Forelimb muscle (tissue), 1 donor: ENCODE measurements at regions not wholly inside any gene's neighbourhood (a gene's known extent, or its start where the extent isn't known, plus 50 kb on each side); places are given as distances from the start of the nearest gene placed in this dataset.

Experiments
- DNase-seq: peaks from one replicate; pipeline ENCODE4 v3.0.0-alpha.2; 2013; ENCODE audit warnings: low read depth

GRCh38 chr11:71076525-71077304 is 175.7 kb downstream of the SHANK2 start:
- DNase-seq, result no peak

- DNase-seq, result no peak
These were observed 176.4 kb downstream of the SHANK2 start for GRCh38 chr11:71075871-71076420.

GRCh38 chr11:71075116-71075720 is 177.2 kb downstream of the SHANK2 start:
- DNase-seq, result no peak

GRCh38 chr11:71071736-71072509 is 180.5 kb downstream of the SHANK2 start:
- no peak for DNase-seq

- no peak for DNase-seq
These were observed 181.6 kb downstream of the SHANK2 start for GRCh38 chr11:71070490-71071453.

- DNase-seq, result no peak
These were observed 183.4 kb downstream of the SHANK2 start for GRCh38 chr11:71068963-71069362.

- no peak for DNase-seq
These were observed 184.6 kb downstream of the SHANK2 start for GRCh38 chr11:71067753-71068152.

GRCh38 chr11:71066311-71066710 is 186.1 kb downstream of the SHANK2 start:
- DNase-seq, result no peak

GRCh38 chr11:71065841-71066240 is 186.5 kb downstream of the SHANK2 start:
- DNase-seq, result no peak

GRCh38 chr11:71064702-71065515 is 187.5 kb downstream of the SHANK2 start:
- no peak for DNase-seq

- DNase-seq, result no peak
These were observed 188.2 kb downstream of the SHANK2 start for GRCh38 chr11:71064183-71064582.

- DNase-seq, result no peak
These were observed 189.2 kb downstream of the SHANK2 start for GRCh38 chr11:71063129-71063528.

- no peak for DNase-seq
These were observed 190.2 kb downstream of the SHANK2 start for GRCh38 chr11:71062199-71062598.

- no peak for DNase-seq
These were observed 192.0 kb downstream of the SHANK2 start for GRCh38 chr11:71060391-71060791.

GRCh38 chr11:71059662-71060061 is 192.7 kb downstream of the SHANK2 start:
- no peak for DNase-seq

- DNase-seq, result no peak
These were observed 196.5 kb downstream of the SHANK2 start for GRCh38 chr11:71055925-71056324.
